WTC11 (cell line): ENCODE measurements at regions not wholly inside any gene's neighbourhood (a gene's known extent, or its start where the extent isn't known, plus 50 kb on each side); places are given as distances from the start of the nearest gene placed in this dataset.

ENCODE experiments used
- ATAC-seq: fragments of 200-7000 bp; cut with Tn5 transposase; 2 replicates; pipeline ENCODE4 v1.10.0; 2021; ENCODE audit warnings: mild to moderate bottlenecking, moderate library complexity
- CTCF ChIA-PET: fragments of 300-600 bp; sonication (Branson Sonifier 250); formaldehyde crosslinking; loops from one replicate; lab custom pipeline; 2021; ENCODE audit warnings: antibody characterized with exemption; lab: Charles Lee
- POLR2A ChIA-PET: fragments of 350-600 bp; sonication (Branson Sonifier 250); formaldehyde crosslinking; loops from one replicate; lab custom pipeline; 2021; ENCODE audit warnings: antibody characterized with exemption; lab: Charles Lee
- DNase-seq: peaks from one replicate; pipeline ENCODE4 v3.0.0; 2021; ENCODE audit warnings: low spot score
- H3K27ac Mint-ChIP-seq: 2 replicates; pipeline ENCODE4 v1.8.0; 2021; ENCODE audit warnings: mixed read lengths
- H3K27me3 Mint-ChIP-seq: 2 replicates; pipeline ENCODE4 v1.8.0; 2021; ENCODE audit warnings: low read depth, mild to moderate bottlenecking, moderate library complexity, mixed read lengths
- H3K36me3 Mint-ChIP-seq: 2 replicates; pipeline ENCODE4 v1.8.0; 2021; ENCODE audit warnings: mixed read lengths
- H3K4me1 Mint-ChIP-seq: 2 replicates; pipeline ENCODE4 v1.8.0; 2022; ENCODE audit warnings: mixed read lengths
- H3K4me3 Mint-ChIP-seq: 2 replicates; pipeline ENCODE4 v1.8.0; 2021; ENCODE audit warnings: mild to moderate bottlenecking, moderate library complexity, mixed read lengths
- H3K9me3 Mint-ChIP-seq: 2 replicates; pipeline ENCODE4 v1.8.0; 2021; ENCODE audit warnings: mixed read lengths
- ESRRA ChIP-seq: sonication (generic); formaldehyde crosslinking; IDR thresholded peaks from 2 replicates; pipeline ENCODE4 v1.8.1; 2022; ENCODE audit warnings: mild to moderate bottlenecking, missing genetic modification reagents, borderline replicate concordance
- FOXP1 ChIP-seq: sonication (generic); formaldehyde crosslinking; IDR thresholded peaks from 2 replicates; pipeline ENCODE4 v1.8.0; 2022; ENCODE audit warnings: missing genetic modification reagents, mild to moderate bottlenecking, moderate library complexity, borderline replicate concordance
- GRHL2 ChIP-seq: fragments of 250-450 bp; sonication (Bioruptor Pico); IDR thresholded peaks from 2 replicates; pipeline ENCODE4 v1.8.0; 2022; ENCODE audit warnings: mild to moderate bottlenecking, moderate library complexity; ENCODE audit not compliant: insufficient replicate concordance, severe bottlenecking
- MXD4 ChIP-seq: fragments of 250-450 bp; sonication (Bioruptor Pico); IDR thresholded peaks from 2 replicates; pipeline ENCODE4 v1.8.0; 2021; ENCODE audit warnings: mild to moderate bottlenecking, moderate library complexity, borderline replicate concordance
- ZNF219 ChIP-seq: sonication (generic); formaldehyde crosslinking; IDR thresholded peaks from 2 replicates; pipeline ENCODE4 v1.8.0; 2023; ENCODE audit warnings: missing genetic modification reagents, mild to moderate bottlenecking, borderline replicate concordance
- TF ChIP-seq, protein P1 (sequence below): sonication (generic); formaldehyde crosslinking; IDR thresholded peaks from 2 replicates; pipeline ENCODE4 v1.8.0; 2022; ENCODE audit warnings: missing genetic modification reagents
- TF ChIP-seq, protein P2 (sequence below): sonication (generic); formaldehyde crosslinking; IDR thresholded peaks from 2 replicates; pipeline ENCODE4 v1.8.0; 2022; ENCODE audit warnings: mild to moderate bottlenecking, missing genetic modification reagents
- TF ChIP-seq, protein P3 (sequence below): fragments of 250-450 bp; sonication (Bioruptor Pico); IDR thresholded peaks from 2 replicates; pipeline ENCODE4 v1.9.0; 2021; ENCODE audit warnings: moderate library complexity, mild to moderate bottlenecking, inconsistent platforms, borderline replicate concordance
- TF ChIP-seq, protein P4 (sequence below): sonication (generic); formaldehyde crosslinking; IDR thresholded peaks from 2 replicates; pipeline ENCODE4 v1.8.1; 2022; ENCODE audit warnings: mild to moderate bottlenecking, moderate library complexity, missing genetic modification reagents
- TF ChIP-seq, protein P5 (sequence below): sonication (generic); formaldehyde crosslinking; IDR thresholded peaks from 2 replicates; pipeline ENCODE4 v1.8.1; 2023; ENCODE audit warnings: mild to moderate bottlenecking, missing genetic modification reagents, borderline replicate concordance
- TF ChIP-seq, protein P6 (sequence below): sonication (generic); formaldehyde crosslinking; IDR thresholded peaks from 2 replicates; pipeline ENCODE4 v1.8.1; 2022; ENCODE audit warnings: missing genetic modification reagents, borderline replicate concordance
- TF ChIP-seq, protein P7 (sequence below): fragments of 250-450 bp; sonication (Bioruptor Pico); IDR thresholded peaks from 2 replicates; pipeline ENCODE4 v1.9.0; 2021; ENCODE audit warnings: mild to moderate bottlenecking

DNA sequence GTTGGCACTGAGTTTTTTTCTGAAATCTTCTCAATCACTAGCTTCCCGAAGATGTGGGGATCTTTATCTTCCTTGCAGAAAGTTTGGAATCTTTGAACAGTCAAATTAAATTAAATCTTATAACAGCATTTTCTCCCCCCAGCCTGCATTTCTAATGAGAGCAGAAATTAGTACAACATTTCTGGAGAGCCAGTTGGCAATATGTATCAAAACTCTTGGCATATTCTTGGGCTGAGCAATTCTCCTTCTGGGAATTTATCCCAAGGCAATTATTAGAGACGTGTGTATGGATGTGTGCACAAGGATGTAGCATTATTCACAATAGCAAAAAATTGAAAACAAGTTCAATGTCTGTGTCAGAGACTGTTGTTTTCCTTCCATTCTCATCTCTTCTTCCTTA lies 159.5 kb downstream of the OLFM4 start (continued):
- TF ChIP-seq, protein P1, sequence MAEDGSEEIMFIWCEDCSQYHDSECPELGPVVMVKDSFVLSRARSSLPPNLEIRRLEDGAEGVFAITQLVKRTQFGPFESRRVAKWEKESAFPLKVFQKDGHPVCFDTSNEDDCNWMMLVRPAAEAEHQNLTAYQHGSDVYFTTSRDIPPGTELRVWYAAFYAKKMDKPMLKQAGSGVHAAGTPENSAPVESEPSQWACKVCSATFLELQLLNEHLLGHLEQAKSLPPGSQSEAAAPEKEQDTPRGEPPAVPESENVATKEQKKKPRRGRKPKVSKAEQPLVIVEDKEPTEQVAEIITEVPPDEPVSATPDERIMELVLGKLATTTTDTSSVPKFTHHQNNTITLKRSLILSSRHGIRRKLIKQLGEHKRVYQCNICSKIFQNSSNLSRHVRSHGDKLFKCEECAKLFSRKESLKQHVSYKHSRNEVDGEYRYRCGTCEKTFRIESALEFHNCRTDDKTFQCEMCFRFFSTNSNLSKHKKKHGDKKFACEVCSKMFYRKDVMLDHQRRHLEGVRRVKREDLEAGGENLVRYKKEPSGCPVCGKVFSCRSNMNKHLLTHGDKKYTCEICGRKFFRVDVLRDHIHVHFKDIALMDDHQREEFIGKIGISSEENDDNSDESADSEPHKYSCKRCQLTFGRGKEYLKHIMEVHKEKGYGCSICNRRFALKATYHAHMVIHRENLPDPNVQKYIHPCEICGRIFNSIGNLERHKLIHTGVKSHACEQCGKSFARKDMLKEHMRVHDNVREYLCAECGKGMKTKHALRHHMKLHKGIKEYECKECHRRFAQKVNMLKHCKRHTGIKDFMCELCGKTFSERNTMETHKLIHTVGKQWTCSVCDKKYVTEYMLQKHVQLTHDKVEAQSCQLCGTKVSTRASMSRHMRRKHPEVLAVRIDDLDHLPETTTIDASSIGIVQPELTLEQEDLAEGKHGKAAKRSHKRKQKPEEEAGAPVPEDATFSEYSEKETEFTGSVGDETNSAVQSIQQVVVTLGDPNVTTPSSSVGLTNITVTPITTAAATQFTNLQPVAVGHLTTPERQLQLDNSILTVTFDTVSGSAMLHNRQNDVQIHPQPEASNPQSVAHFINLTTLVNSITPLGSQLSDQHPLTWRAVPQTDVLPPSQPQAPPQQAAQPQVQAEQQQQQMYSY (CRISPR knock-in tag): no peak
- TF ChIP-seq, protein P2, sequence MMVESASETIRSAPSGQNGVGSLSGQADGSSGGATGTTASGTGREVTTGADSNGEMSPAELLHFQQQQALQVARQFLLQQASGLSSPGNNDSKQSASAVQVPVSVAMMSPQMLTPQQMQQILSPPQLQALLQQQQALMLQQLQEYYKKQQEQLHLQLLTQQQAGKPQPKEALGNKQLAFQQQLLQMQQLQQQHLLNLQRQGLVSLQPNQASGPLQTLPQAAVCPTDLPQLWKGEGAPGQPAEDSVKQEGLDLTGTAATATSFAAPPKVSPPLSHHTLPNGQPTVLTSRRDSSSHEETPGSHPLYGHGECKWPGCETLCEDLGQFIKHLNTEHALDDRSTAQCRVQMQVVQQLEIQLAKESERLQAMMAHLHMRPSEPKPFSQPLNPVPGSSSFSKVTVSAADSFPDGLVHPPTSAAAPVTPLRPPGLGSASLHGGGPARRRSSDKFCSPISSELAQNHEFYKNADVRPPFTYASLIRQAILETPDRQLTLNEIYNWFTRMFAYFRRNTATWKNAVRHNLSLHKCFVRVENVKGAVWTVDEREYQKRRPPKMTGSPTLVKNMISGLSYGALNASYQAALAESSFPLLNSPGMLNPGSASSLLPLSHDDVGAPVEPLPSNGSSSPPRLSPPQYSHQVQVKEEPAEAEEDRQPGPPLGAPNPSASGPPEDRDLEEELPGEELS (CRISPR knock-in tag): no peak
- TF ChIP-seq, all 79 proteins: peak for 0

DNA sequence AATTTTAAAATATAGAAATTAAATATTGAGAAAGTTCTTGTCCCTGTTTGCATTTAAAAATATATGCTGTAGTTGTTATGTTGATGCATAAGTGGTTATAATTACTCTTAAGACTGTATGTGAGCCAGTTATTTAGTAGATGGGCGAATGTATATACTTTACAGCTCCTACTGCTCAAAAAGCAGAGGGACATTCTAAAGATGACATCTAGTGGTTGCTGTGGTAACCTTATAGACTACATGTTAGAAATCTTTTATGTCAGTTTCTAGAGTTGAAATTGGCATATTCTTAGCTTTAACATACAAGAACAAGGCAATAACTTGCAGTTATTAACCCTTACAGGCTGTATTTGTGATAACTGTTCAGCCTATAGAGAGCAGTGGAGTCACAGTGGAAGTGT lies 160.5 kb downstream of the OLFM4 start:
- H3K4me3 Mint-ChIP-seq: no peak overlapping the region
- ATAC-seq (no peak), DNase-seq (no peak)
- peaks cover 11% of the 10 kb centered on the region for H3K9me3 Mint-ChIP-seq
- peaks cover 8% of the 10 kb centered on the region for H3K4me1 Mint-ChIP-seq
- no peak for TF ChIP-seq FOXP1
- TF ChIP-seq, protein P3, sequence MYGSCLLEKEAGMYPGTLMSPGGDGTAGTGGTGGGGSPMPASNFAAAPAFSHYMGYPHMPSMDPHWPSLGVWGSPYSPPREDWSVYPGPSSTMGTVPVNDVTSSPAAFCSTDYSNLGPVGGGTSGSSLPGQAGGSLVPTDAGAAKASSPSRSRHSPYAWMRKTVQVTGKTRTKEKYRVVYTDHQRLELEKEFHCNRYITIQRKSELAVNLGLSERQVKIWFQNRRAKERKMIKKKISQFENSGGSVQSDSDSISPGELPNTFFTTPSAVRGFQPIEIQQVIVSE (CRISPR knock-in tag): no peak
- TF ChIP-seq, protein P4, sequence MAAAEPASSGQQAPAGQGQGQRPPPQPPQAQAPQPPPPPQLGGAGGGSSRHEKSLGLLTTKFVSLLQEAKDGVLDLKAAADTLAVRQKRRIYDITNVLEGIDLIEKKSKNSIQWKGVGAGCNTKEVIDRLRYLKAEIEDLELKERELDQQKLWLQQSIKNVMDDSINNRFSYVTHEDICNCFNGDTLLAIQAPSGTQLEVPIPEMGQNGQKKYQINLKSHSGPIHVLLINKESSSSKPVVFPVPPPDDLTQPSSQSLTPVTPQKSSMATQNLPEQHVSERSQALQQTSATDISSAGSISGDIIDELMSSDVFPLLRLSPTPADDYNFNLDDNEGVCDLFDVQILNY (CRISPR knock-in tag): no peak
- no peak for TF ChIP-seq GRHL2 (CRISPR knock-in tag)
- TF ChIP-seq, protein P2 (CRISPR knock-in tag): no peak
- TF ChIP-seq MXD4 (CRISPR knock-in tag): no peak
- TF ChIP-seq, protein P5, sequence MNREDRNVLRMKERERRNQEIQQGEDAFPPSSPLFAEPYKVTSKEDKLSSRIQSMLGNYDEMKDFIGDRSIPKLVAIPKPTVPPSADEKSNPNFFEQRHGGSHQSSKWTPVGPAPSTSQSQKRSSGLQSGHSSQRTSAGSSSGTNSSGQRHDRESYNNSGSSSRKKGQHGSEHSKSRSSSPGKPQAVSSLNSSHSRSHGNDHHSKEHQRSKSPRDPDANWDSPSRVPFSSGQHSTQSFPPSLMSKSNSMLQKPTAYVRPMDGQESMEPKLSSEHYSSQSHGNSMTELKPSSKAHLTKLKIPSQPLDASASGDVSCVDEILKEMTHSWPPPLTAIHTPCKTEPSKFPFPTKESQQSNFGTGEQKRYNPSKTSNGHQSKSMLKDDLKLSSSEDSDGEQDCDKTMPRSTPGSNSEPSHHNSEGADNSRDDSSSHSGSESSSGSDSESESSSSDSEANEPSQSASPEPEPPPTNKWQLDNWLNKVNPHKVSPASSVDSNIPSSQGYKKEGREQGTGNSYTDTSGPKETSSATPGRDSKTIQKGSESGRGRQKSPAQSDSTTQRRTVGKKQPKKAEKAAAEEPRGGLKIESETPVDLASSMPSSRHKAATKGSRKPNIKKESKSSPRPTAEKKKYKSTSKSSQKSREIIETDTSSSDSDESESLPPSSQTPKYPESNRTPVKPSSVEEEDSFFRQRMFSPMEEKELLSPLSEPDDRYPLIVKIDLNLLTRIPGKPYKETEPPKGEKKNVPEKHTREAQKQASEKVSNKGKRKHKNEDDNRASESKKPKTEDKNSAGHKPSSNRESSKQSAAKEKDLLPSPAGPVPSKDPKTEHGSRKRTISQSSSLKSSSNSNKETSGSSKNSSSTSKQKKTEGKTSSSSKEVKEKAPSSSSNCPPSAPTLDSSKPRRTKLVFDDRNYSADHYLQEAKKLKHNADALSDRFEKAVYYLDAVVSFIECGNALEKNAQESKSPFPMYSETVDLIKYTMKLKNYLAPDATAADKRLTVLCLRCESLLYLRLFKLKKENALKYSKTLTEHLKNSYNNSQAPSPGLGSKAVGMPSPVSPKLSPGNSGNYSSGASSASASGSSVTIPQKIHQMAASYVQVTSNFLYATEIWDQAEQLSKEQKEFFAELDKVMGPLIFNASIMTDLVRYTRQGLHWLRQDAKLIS: no peak
- TF ChIP-seq ZNF219 (CRISPR knock-in tag): no peak
- TF ChIP-seq, protein P6, sequence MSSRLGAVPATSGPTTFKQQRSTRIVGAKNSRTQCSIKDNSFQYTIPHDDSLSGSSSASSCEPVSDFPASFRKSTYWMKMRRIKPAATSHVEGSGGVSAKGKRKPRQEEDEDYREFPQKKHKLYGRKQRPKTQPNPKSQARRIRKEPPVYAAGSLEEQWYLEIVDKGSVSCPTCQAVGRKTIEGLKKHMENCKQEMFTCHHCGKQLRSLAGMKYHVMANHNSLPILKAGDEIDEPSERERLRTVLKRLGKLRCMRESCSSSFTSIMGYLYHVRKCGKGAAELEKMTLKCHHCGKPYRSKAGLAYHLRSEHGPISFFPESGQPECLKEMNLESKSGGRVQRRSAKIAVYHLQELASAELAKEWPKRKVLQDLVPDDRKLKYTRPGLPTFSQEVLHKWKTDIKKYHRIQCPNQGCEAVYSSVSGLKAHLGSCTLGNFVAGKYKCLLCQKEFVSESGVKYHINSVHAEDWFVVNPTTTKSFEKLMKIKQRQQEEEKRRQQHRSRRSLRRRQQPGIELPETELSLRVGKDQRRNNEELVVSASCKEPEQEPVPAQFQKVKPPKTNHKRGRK: no peak
- TF ChIP-seq, protein P7, sequence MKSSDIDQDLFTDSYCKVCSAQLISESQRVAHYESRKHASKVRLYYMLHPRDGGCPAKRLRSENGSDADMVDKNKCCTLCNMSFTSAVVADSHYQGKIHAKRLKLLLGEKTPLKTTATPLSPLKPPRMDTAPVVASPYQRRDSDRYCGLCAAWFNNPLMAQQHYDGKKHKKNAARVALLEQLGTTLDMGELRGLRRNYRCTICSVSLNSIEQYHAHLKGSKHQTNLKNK (CRISPR knock-in tag): no peak
- no peak for TF ChIP-seq ESRRA
- TF ChIP-seq, all 79 proteins: peak for 0
- no peaks in the 10 kb centered on the region for H3K36me3 Mint-ChIP-seq
- no peaks in the 10 kb centered on the region for H3K27me3 Mint-ChIP-seq
- CTCF ChIA-PET: interaction anchor here (0.6 to 4.4 kb wide), 7 partner anchors 9 to 736 kb away, joined by 3 to 44 read pairs (median 3); no protein-coding TSS in a partner anchor
- POLR2A ChIA-PET: no interaction called here
- no peak overlapping the region for H3K27ac Mint-ChIP-seq
